ENCODE measurements at regions not wholly inside any gene's neighbourhood (a gene's known extent, or its start where the extent isn't known, plus 50 kb on each side); places are given as distances from the start of the nearest gene placed in this dataset.

DNA sequence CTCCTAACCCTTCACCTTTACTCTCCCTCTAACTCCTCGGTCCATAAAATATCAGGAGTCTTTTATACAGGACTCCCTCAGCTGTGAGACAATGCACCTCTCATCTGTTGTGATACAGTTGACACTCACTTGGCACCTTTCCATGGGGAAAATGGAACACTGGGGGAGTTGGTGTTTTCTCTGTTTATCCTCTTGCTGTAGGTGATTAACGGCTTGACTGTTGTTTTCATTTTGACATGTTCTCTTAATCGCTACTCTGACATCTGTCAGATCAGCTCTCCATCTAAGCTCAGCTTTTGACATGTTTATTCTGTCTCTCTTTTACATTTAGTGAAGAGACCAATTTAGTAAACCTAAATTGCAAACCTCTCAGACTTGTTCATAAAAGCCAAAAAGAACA is 604.8 kb downstream of the TRAM1L1 start:
- TF ChIP-seq POLR2A (IDR thresholded peaks at IDR 0.05; ENCODE audit: low read depth, low read length) = no peak
- no peak for TF ChIP-seq TAF1 (IDR thresholded peaks at IDR 0.05; ENCODE audit: borderline replicate concordance, low read depth, low read length)
- TF ChIP-seq POLR2AphosphoS5 (IDR thresholded peaks at IDR 0.05; ENCODE audit: low read depth, low read length) = no peak
- DNase-seq (ENCODE audit: insufficient read length) (no peak), FAIRE-seq (no peak)

GRCh38 chr4:116478343-116478742 is 607.0 kb downstream of the TRAM1L1 start:
- TF ChIP-seq TAF1 (IDR thresholded peaks at IDR 0.05; ENCODE audit: borderline replicate concordance, low read depth, low read length) (no peak), POLR2AphosphoS5 (IDR thresholded peaks at IDR 0.05; ENCODE audit: low read depth, low read length) (no peak), POLR2A (IDR thresholded peaks at IDR 0.05; ENCODE audit: low read depth, low read length) (no peak)
- FAIRE-seq (no peak), DNase-seq (ENCODE audit: insufficient read length) (no peak)

- DNase-seq (ENCODE audit: insufficient read length) (no peak), FAIRE-seq (no peak)
- TF ChIP-seq TAF1 (IDR thresholded peaks at IDR 0.05; ENCODE audit: borderline replicate concordance, low read depth, low read length) (no peak), POLR2A (IDR thresholded peaks at IDR 0.05; ENCODE audit: low read depth, low read length) (no peak), POLR2AphosphoS5 (IDR thresholded peaks at IDR 0.05; ENCODE audit: low read depth, low read length) (no peak)
Measured at GRCh38 chr4:116469582-116469981, 615.8 kb downstream of the TRAM1L1 start.

- DNase-seq (ENCODE audit: insufficient read length) = no peak
- FAIRE-seq = no peak
- no peak for TF ChIP-seq TAF1 (IDR thresholded peaks at IDR 0.05; ENCODE audit: borderline replicate concordance, low read depth, low read length)
- TF ChIP-seq POLR2AphosphoS5 (IDR thresholded peaks at IDR 0.05; ENCODE audit: low read depth, low read length) = no peak
- TF ChIP-seq POLR2A (IDR thresholded peaks at IDR 0.05; ENCODE audit: low read depth, low read length) = no peak
Measured at GRCh38 chr4:116453127-116453526, 632.2 kb downstream of the TRAM1L1 start.

- no peak for FAIRE-seq
Measured at GRCh38 chr4:116449764-116450163, 635.6 kb downstream of the TRAM1L1 start.

GRCh38 chr4:116444117-116444516 is 641.3 kb downstream of the TRAM1L1 start:
- TF ChIP-seq POLR2A (IDR thresholded peaks at IDR 0.05; ENCODE audit: low read depth, low read length) (no peak), TAF1 (IDR thresholded peaks at IDR 0.05; ENCODE audit: borderline replicate concordance, low read depth, low read length) (no peak), POLR2AphosphoS5 (IDR thresholded peaks at IDR 0.05; ENCODE audit: low read depth, low read length) (no peak)
- FAIRE-seq (no peak), DNase-seq (ENCODE audit: insufficient read length) (no peak)

More at GRCh38 chr4:116449764-116450163, 635.6 kb downstream of the TRAM1L1 start:
- no peak for TF ChIP-seq POLR2AphosphoS5 (IDR thresholded peaks at IDR 0.05; ENCODE audit: low read depth, low read length)
- no peak for TF ChIP-seq TAF1 (IDR thresholded peaks at IDR 0.05; ENCODE audit: borderline replicate concordance, low read depth, low read length)
- TF ChIP-seq POLR2A (IDR thresholded peaks at IDR 0.05; ENCODE audit: low read depth, low read length) = no peak
- no peak for DNase-seq (ENCODE audit: insufficient read length)

GRCh38 chr4:116438981-116439729 is 646.2 kb downstream of the TRAM1L1 start:
- no peak for TF ChIP-seq POLR2AphosphoS5 (IDR thresholded peaks at IDR 0.05; ENCODE audit: low read depth, low read length)
- no peak for TF ChIP-seq TAF1 (IDR thresholded peaks at IDR 0.05; ENCODE audit: borderline replicate concordance, low read depth, low read length)
- TF ChIP-seq POLR2A (IDR thresholded peaks at IDR 0.05; ENCODE audit: low read depth, low read length) = no peak
- no peak for FAIRE-seq
- DNase-seq (ENCODE audit: insufficient read length) = no peak

- FAIRE-seq = no peak
- DNase-seq (ENCODE audit: insufficient read length) = no peak
- no peak for TF ChIP-seq TAF1 (IDR thresholded peaks at IDR 0.05; ENCODE audit: borderline replicate concordance, low read depth, low read length)
- no peak for TF ChIP-seq POLR2A (IDR thresholded peaks at IDR 0.05; ENCODE audit: low read depth, low read length)
- no peak for TF ChIP-seq POLR2AphosphoS5 (IDR thresholded peaks at IDR 0.05; ENCODE audit: low read depth, low read length)
Measured at GRCh38 chr4:116438417-116438816, 647.0 kb downstream of the TRAM1L1 start.

- FAIRE-seq = no peak
- TF ChIP-seq TAF1 (IDR thresholded peaks at IDR 0.05; ENCODE audit: borderline replicate concordance, low read depth, low read length) = no peak
- DNase-seq (ENCODE audit: insufficient read length) = no peak
Measured at GRCh38 chr4:116427666-116428065, 657.7 kb downstream of the TRAM1L1 start.

DNA sequence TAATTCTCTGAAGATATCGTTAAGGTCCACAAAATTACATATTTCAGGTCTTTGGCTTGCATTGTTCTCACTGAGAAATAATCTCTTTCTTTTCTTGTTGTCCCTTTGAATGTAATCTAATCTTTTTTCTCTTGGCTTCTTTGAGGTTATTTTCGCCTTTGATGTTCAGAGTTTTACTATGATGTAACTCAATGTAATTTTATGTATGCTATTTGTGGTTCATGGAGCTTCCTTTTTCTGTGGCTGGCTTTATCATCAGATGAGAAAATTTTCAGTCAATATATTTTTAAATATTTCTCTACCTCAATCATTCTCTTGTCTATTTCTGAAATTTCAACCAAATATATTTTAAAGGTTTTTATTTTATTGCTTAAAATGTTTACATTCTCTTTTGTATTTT is 672.2 kb downstream of the TRAM1L1 start:
- TF ChIP-seq POLR2A (IDR thresholded peaks at IDR 0.05; ENCODE audit: low read depth, low read length) (no peak), POLR2AphosphoS5 (IDR thresholded peaks at IDR 0.05; ENCODE audit: low read depth, low read length) (no peak), TAF1 (IDR thresholded peaks at IDR 0.05; ENCODE audit: borderline replicate concordance, low read depth, low read length) (no peak)
- DNase-seq (ENCODE audit: insufficient read length) = no peak
- no peak for FAIRE-seq

DNA sequence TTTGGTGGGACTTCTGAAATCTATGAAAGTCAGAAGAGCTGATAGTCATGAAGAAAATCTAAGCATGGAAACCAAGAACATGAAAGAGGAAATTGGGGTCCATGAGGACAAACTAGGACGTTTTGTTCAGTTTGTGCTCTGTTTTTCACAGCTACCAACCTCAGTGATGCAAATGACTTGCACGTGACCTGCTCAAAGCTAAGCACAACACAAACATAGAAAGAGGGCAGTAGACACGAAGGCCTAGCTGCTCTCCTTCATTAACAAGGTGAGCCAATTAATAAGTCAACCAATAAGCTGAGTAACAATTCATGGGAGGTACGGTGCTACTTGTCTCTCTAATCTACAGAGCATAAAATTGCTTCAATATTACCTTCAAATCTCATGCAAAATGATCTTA is 684.1 kb downstream of the TRAM1L1 start:
- DNase-seq (ENCODE audit: insufficient read length) (no peak), FAIRE-seq (no peak)
- no peak for TF ChIP-seq TAF1 (IDR thresholded peaks at IDR 0.05; ENCODE audit: borderline replicate concordance, low read depth, low read length)
- no peak for TF ChIP-seq POLR2A (IDR thresholded peaks at IDR 0.05; ENCODE audit: low read depth, low read length)
- TF ChIP-seq POLR2AphosphoS5 (IDR thresholded peaks at IDR 0.05; ENCODE audit: low read depth, low read length) = no peak

DNA sequence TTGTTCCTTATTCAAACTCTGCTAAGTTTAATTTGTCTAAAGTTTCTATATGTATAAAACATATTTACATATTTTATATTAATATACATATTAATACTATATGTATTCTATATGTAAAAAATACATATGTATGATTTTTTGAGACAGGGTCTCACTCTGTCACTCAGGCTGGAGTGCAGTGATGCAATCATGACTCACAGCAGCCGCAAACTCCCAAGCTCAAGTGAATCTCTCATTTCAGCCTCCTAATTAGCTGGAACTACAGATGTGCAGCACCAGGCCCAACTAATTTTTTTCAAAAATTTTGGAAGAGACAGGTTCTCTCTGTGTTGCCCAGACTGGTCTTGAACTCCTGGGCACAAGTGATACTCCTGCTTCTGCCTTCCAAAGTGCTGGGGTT is 684.9 kb downstream of the TRAM1L1 start:
- DNase-seq (ENCODE audit: insufficient read length) (no peak), FAIRE-seq (no peak)
- TF ChIP-seq TAF1 (IDR thresholded peaks at IDR 0.05; ENCODE audit: borderline replicate concordance, low read depth, low read length) (no peak), POLR2A (IDR thresholded peaks at IDR 0.05; ENCODE audit: low read depth, low read length) (no peak), POLR2AphosphoS5 (IDR thresholded peaks at IDR 0.05; ENCODE audit: low read depth, low read length) (no peak)
